HCT116 (cell line): ENCODE measurements at regions not wholly inside any gene's neighbourhood (a gene's known extent, or its start where the extent isn't known, plus 50 kb on each side); places are given as distances from the start of the nearest gene placed in this dataset.
"Not testable (repeated sequence)": the region's sequence is repeated elsewhere in the genome, so short reads cannot be mapped to it uniquely, and the experiment has no call there.

Experiments
- CTCF ChIP-seq, 3 experiments: fragments of 200-600 bp in 1 of 3; sonication (generic) in 1 of 3; IDR thresholded peaks in 2 of 3; conservative IDR thresholded peaks in 1 of 3; 2 replicates each; pipeline ENCODE4 v1.5.1; 2012 to 2017; ENCODE audit warnings: low read depth in 2 of 3, low read length in 2 of 3, antibody characterized with exemption in 1 of 3, borderline replicate concordance in 1 of 3, control low read depth in 1 of 3, mild to moderate bottlenecking in 1 of 3, mixed read lengths in 1 of 3, mixed run types in 1 of 3, moderate library complexity in 1 of 3; ENCODE audit not compliant: insufficient read depth in 1 of 3
- EZH2 ChIP-seq: fragments of 200-600 bp; sonication (generic); IDR thresholded peaks from 2 replicates; pipeline ENCODE4 v1.6.1; 2017; ENCODE audit warnings: antibody characterized with exemption, mixed run types
- POLR2AphosphoS5 ChIP-seq: IDR thresholded peaks from 2 replicates; pipeline ENCODE4 v1.6.1; 2011; ENCODE audit warnings: mild to moderate bottlenecking, low read depth, low read length, moderate library complexity
- SP1 ChIP-seq: IDR thresholded peaks from 2 replicates; pipeline ENCODE4 v1.6.1; 2012; ENCODE audit warnings: low read depth

GRCh38 chr21:5071180-5071579 lies 5450.2 kb upstream of the TPTE start:
- TF ChIP-seq CTCF (IDR thresholded peaks at IDR 0.05 in 2 of 3, conservative IDR thresholded peaks at IDR 0.05 in 1 of 3; ENCODE audit: borderline replicate concordance in 1 of 3, insufficient read depth in 1 of 3, low read depth in 2 of 3, low read length in 2 of 3); SP1; EZH2; POLR2AphosphoS5: not testable (repeated sequence)
